ENCODE measurements at regions not wholly inside any gene's neighbourhood (a gene's known extent, or its start where the extent isn't known, plus 50 kb on each side); places are given as distances from the start of the nearest gene placed in this dataset.
A peak's percentile ranks its signal among the peaks of the same experiment; 100 is the strongest.
"Not testable (repeated sequence)": the region's sequence is repeated elsewhere in the genome, so short reads cannot be mapped to it uniquely, and the experiment has no call there.

GRCh38 chrX:101823236-101823635 is 108.6 kb downstream of the ZMAT1 start:
- DNase-seq, result no peak

GRCh38 chrX:101817739-101818138 is 114.1 kb downstream of the ZMAT1 start:
- DNase-seq, result not testable (repeated sequence)

GRCh38 chrX:101813200-101813599 is 118.6 kb downstream of the ZMAT1 start:
- no peak for DNase-seq

GRCh38 chrX:101803451-101803850 is 128.4 kb downstream of the ZMAT1 start:
- no peak for DNase-seq

GRCh38 chrX:101799387-101799786 is 132.4 kb downstream of the ZMAT1 start:
- peak; percentile 84 for DNase-seq

GRCh38 chrX:101787934-101788333 is 128.3 kb upstream of the ARMCX2 start:
- no peak for DNase-seq

GRCh38 chrX:101785142-101785541 is 125.5 kb upstream of the ARMCX2 start:
- no peak for DNase-seq

GRCh38 chrX:101780421-101780820 is 120.8 kb upstream of the ARMCX2 start:
- not testable (repeated sequence) for DNase-seq

GRCh38 chrX:101774340-101774739 is 114.7 kb upstream of the ARMCX2 start:
- DNase-seq, result no peak

GRCh38 chrX:101764538-101764937 is 104.9 kb upstream of the ARMCX2 start:
- DNase-seq, result no peak

- peak; percentile 31 for DNase-seq
Measured at GRCh38 chrX:101759000-101759399, 99.3 kb upstream of the ARMCX2 start.

- DNase-seq, result no peak
Measured at GRCh38 chrX:101750744-101751143, 91.1 kb upstream of the ARMCX2 start.

GRCh38 chrX:101749436-101749835 is 89.8 kb upstream of the ARMCX2 start:
- DNase-seq, result no peak

GRCh38 chrX:101745046-101745445 is 85.4 kb upstream of the ARMCX2 start:
- DNase-seq, result no peak

- no peak for DNase-seq
Measured at GRCh38 chrX:101744085-101744484, 84.4 kb upstream of the ARMCX2 start.

- DNase-seq, result no peak
Measured at GRCh38 chrX:101740642-101741041, 81.0 kb upstream of the ARMCX2 start.

- DNase-seq, result not testable (repeated sequence)
Measured at GRCh38 chrX:101738867-101739266, 79.2 kb upstream of the ARMCX2 start.

GRCh38 chrX:101738411-101738810 is 78.8 kb upstream of the ARMCX2 start:
- DNase-seq, result not testable (repeated sequence)

- DNase-seq, result no peak
Measured at GRCh38 chrX:101736651-101737050, 77.0 kb upstream of the ARMCX2 start.

- DNase-seq, result no peak
Measured at GRCh38 chrX:101732870-101733269, 73.2 kb upstream of the ARMCX2 start.

GRCh38 chrX:101729986-101730385 is 70.3 kb upstream of the ARMCX2 start:
- no peak for DNase-seq

Data from NCI-H1105 treated with DMSO at 0.1 percent for 48 hours (cell line).